HT-29 (cell line): ENCODE measurements at regions not wholly inside any gene's neighbourhood (a gene's known extent, or its start where the extent isn't known, plus 50 kb on each side); places are given as distances from the start of the nearest gene placed in this dataset. TPM values are rescaled to one million over a fixed set of nuclear protein-coding genes. Genes with fewer than 3 reads are reported as not detected.

Experiments
- DNase-seq: peaks from one replicate; pipeline ENCODE4 v3.0.0-alpha.2; 2015; ENCODE audit warnings: low spot score
- small RNA-seq: library from RNA; depleted of rRNA; stranded (forward); fragments of <200 nt; gene quantifications from one replicate; pipeline ENCODE3, GENCODE V24; 2014

DNA sequence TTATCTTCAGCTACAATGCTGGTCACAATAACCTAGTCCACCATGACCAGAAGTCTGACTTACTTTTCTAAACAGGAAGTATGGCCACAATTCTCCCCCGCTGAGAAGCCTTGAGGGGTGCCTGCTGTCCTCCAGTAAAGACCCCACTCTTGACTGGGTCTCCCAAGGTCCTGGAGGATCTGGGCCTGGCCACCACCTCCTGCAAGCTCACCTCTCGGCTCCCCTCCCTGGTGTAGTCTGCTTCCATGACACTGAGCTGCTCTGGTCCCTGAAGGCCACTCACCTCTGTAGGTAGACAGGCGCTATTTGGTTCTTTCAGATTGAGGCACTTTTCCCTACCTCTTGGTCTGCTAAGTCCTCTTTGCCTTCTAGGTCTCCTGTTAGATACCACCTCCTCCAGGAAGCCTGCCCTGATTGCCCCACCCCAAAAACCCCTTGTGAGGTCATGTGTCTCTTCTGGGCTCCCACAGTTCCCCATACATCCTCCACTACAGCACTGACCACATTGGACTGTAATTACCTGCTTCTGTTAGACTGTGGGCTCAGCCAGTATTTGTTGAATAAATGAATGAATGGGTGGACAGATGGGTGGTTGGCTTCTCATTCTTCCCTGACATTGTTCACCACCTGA is 62.6 kb upstream of the IER5L start:
- DNase-seq = no peak

DNA sequence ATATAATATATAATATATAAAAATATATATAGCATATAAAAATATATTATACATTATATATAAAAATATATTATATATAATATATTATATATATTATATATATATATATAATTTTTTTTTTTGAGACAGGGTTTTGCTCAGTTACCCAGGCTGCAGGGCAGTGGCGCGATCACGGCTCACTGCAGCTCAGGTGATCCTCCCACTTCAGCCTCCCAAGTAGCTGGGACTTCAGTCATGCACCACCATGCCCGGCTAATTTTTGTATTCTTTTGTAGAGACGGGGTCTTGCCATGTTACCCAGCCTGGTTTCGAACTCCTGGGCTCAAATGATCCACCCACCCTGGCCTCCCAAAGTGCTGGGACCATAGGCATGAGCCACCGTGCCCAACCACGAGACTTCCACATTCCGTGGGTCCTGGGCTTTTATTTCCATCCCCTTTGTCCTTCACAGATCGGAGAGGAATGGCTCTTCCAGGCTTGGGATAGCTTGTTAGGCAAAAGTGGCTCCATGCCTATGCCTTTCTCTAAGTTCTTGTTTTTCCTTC is 62.0 kb upstream of the IER5L start:
- no peak for DNase-seq

DNA sequence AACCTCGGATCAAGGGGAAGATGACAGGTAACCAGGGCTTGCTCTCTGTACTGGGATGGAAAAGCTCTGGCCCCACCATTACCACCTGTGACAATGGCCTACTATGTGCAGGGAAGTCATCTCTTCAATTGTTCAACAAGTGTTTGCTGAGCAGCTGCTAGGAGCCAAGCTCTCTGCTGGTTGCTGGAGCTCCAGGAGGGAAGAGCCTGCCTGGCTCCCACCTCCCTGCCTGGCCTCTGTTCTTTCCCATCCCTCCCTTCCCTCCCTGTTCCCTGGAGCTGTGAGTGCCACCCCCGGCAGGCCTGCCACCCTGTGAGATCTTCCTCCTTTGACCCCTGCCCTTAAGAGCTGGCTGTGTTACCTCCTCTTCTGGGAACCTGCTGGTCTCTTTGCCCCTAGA is 59.7 kb upstream of the IER5L start:
- DNase-seq = no peak

DNA sequence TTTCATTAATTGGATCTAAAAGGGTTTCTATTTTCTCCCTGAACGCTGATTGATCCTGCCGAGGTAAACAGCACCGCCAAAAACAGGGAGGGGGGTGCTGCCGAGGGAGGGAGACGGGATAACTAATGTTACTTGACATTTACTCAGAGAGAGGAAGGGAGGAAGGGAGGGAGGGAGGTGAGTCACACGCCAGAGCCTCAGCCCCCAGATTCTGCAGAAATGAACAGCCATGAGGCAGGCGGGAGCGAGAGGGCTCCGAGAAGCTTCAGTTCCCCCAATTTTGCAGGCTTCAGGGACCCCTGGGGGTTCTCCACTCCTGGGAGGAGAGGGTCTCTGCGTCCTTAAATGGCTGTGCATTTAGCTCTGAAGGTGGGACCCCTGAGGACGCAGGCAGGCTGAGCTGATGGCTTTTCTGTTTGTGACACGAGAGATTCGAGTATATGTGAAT is 59.1 kb upstream of the IER5L start:
- DNase-seq = no peak

DNA sequence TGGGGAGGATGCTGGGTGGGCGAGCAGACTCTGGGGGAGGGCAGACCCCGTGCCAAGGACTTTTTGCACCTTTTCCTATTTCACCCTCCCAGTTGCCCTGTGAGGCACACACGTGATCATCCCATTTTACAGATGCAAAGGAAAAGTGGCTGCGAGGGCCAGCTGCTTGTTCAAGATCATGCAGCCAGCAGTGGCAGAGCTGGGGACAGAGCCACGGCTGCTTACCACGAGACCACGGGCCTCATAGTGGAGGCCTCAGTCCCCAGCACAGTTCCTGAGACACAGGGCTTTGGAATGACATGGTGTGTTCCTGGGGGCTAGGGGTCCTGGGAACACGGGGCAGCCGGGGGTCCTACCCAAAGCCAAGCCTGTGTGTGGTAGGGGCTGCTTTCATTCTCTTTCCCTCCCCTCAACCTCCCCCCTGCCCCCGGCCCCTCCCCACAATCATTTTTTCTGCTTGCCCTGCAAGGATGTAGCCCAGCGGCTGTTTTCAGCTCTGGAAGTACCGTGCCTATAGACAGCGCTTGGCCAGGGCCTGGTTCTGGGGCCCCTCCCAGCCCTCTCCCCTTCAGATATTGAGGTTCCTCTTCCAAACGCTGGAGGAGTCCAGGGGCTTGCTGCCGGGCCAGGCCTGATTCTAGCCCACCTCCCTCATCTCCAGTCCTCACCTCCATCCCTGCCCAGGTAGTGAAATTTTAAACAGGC is 58.5 kb upstream of the IER5L start:
- DNase-seq = no peak

DNA sequence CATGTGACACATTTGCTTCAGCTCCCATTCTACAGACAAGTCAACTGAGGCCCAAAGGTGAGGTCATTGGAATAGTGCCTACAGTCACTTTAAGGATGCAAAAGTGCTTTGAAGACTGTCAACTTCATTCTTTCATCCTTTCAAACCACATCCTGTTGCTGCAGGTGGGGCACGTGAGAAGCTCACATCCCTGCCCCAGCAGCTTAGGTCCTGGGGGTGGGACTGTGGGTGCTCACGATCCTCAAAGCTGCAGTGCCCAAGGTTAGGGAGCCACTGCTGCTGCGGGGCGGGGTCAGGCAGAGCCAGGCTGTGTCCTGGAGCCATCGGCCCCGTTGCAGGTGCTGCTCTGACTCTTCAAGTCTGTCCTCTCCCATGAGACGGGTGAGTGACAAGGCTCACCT is 57.9 kb upstream of the IER5L start:
- DNase-seq = no peak

DNA sequence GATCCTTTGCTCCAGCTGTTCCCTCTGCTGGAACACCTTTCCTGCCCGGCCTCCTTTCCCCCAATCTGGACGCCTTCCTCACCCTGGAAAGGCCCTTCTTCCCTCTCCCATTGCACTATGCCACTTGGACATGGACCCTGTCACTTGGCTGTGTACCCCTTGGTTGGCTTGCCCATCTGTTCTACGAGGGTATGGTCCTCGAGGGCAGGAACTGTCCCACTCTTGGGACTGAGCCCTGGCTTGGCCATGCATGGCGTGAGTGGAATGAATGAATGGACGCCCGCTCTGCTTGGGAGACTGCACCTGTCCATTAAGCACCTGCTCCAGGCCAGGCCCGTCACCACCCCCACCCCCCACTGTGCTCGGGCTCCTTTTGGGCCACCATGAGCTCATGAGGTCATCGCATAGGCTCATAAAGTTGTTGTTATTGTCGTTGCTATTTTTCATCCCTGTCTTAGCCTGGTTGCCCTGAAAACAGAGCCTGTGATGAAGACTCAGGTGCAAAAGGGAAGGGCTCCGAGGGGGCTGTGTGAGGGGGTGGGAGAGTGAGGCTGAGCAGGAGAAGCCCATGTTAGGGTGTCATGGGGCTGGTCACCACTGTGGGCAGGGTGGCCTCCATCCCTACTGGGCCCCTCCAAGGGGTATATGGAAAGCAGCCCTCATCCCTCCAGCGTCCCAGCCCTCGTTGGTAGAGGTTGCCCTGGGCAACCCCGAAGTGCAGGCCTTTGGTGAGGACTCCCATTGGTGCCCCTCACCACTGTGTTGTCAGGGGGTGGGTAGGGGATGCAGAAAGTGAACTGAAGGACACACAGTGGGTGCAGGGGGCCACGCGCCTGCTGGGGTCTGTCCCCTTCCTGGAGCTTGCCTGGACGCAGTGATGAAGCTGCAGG is 57.2 kb upstream of the IER5L start:
- no peak for DNase-seq

DNA sequence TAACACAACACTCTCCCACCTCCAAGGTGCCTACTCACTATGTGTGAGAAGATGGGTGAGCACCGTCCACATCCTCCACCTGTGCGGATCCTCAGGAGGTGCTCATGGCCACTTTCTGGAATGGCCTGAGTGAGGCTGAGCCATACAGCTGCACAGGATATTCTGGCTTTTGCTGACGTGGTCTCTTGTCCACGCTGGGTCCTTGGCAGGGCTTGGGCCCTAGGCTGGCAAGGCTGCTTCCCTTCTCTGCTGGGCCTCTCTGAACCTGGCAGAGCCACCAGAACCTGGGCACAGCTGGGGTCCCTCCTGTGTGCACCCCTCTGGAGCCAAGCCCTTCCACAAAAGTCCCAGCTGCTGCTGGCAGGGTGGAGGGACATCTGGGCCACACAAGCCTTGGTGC is 56.4 kb upstream of the IER5L start:
- DNase-seq = no peak

DNA sequence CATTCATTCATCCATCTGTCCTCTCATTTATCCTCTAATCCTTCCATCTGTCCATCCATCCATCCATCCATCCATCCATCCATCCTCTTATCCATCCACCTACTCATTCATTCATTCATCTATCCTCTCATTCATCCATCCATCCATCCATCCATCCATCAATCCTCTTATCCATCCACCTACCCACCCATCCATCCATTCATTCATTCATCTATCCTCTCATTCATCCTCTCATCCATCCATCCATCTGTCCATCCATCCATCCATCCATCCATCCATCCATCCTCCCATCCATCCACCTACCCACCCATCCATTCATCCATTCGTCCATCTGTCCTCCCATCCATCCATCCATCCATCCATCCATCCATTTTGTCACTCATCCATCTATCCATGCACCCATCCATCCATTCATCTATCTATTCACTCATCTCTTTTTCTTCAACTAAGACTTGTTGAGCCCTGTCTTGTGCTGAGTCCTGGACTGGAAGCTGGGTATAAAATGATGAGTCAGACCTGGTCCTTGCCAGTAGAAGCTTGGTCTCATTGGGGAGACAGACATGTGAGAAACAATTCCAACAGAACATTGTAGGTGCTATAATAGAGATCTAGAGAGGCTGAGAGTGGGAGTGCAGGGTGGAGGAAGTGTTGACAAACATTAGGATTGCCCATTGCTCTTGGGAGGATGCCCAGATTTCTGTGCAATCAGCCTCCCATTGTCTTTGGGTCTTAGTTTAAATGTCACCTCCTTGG is 55.0 kb upstream of the IER5L start:
- DNase-seq = no peak

DNA sequence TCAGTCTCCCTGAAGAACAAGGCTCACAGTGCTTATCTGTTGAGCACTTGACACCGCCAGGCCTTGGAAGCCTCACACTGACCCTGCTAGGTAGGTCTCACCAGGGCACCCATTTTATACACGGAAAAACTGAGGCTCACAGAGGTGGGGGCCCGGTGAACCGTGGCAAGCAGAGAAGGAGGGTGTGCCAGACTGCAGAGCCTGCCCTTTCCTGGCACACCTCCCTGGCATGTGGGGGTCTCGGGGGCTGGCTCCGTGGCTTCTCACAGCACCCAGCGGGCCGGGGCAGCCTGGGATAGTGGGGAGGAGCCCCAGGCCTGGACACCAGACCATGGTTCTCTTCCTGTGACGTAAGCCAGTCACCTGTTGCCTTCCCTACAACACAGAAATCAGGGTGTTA is 53.7 kb upstream of the IER5L start:
- no peak for DNase-seq

DNA sequence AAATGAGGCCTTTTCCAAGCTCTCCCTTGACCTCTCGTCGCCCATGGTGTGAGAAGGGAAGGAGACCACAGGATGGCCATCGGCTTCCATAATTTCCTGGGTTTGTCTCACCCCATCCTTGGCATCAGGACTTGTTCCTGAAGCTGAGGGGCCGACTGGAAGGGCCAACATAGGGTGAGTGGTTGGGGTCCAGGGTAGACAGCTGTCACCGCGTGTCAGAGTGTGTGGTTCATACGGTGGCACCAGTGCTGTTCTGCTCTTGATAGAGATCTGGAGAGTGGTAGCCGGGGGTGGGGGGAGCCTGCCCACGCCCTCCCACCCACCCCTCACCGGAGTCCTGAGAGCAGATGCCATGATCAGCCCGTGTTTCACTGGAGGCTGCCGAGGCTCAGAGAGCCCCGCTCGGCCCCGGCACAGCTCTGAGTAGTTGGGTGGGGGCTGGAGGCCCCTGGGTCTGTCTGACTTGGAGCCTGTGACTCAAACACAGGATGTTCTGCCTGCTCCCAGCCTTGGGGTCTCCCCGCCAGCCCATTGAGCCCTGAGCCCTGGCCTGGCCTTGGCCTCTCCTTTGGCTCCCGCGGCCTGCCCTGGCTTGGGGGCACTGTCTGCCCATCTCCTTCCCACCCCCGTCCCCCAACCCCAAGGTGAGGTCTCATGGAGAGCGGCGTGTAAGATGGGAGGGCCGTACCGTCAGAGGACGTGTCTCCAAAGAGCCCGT is 53.1 kb upstream of the IER5L start:
- DNase-seq = no peak

DNA sequence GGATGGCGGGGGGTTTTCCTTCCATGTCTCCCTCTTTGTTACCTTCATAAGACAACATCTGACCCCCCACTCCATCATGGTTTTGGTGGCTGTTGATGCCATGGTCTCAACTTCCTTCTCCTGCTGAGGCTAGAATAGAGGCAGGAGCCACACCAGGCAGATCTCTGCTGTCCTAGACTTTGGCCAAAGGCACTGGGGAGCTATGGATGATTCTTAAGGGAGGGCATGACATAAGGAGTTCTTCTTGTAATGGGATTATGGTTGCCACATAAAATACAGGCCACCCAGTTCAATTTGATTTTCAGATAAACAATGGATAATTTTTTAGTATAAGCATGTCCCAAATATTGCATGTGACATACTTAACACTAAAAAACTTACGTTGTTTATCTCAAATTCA is 52.2 kb upstream of the IER5L start:
- DNase-seq = no peak

Small RNA genes lying in the stretch of these regions (small RNA-seq; reads per million reads assigned to genes)
- gene AL353803.5 = not detected
- gene RN7SL159P = not detected
